ENCODE measurements at regions not wholly inside any gene's neighbourhood (a gene's known extent, or its start where the extent isn't known, plus 50 kb on each side); places are given as distances from the start of the nearest gene placed in this dataset.

DNA sequence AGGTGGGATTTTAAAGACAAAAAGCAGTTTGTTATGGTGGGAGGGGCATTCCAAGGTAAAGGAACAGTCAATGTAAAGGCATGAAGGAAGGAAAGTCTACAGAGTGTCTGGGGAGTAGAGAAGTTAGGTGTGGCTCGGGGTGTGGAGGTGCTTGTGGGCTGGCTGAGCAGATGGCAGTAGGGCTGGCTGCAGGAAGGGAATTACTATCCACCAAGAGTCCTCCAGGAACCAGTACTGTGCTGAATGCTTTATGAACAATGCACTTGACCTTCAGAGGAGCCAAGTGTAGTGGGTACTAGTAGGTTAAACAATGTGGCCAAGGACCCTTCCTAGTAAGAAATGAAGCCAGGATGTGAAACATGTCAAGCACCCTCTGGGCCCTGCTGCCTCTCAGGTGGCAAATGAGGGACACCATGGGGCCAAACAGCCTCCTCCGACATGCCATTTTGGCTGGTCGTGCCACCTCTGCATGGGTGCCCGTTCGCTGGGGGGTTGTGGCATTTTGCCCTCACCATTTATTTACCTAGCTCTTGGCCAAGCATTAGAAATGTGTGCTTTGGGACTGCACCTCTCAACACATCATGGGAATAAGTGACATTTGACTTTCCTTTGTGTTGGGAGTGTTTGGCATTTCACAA is 123.6 kb upstream of the TENM4 start:
- Histone ChIP-seq H3K27me3 (ENCODE audit: control insufficient read depth, insufficient read depth, low read length) (no peaks in the 10 kb centered on the region), H3K4me3 (ENCODE audit: low read depth, low read length) (no peak overlapping the region), H3K9me3 (ENCODE audit: control insufficient read depth, insufficient read depth, low read length) (no peaks in the 10 kb centered on the region), H3K27ac (ENCODE audit: low read depth, low read length) (no peak overlapping the region)
- CTCF ChIA-PET = no interaction called here
- TF ChIP-seq, protein P1, sequence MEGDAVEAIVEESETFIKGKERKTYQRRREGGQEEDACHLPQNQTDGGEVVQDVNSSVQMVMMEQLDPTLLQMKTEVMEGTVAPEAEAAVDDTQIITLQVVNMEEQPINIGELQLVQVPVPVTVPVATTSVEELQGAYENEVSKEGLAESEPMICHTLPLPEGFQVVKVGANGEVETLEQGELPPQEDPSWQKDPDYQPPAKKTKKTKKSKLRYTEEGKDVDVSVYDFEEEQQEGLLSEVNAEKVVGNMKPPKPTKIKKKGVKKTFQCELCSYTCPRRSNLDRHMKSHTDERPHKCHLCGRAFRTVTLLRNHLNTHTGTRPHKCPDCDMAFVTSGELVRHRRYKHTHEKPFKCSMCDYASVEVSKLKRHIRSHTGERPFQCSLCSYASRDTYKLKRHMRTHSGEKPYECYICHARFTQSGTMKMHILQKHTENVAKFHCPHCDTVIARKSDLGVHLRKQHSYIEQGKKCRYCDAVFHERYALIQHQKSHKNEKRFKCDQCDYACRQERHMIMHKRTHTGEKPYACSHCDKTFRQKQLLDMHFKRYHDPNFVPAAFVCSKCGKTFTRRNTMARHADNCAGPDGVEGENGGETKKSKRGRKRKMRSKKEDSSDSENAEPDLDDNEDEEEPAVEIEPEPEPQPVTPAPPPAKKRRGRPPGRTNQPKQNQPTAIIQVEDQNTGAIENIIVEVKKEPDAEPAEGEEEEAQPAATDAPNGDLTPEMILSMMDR (IDR thresholded peaks at IDR 0.05; ENCODE audit: low read depth, low read length) = no peak
- POLR2A ChIA-PET = no interaction called here
- no peak for DNase-seq (ENCODE audit: low read depth, low spot score)

DNA sequence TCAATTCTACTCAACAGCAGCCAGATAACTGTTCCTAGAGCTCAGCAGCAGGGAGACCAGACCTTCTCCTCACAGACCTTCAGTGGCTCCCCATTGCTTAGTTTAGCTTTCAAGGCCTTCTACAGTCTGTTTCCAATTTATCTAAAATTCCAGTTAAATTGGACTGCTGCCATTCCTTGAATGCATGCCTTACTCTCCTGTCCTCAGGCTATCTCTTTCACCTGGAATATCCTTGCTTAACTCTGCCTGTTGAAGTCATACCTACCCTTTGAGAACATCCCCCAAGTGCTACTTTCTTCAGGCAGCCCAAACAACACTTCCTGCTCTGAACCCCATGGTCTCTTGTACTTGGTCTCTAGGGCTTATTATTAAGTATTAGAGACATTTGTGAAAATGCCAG is 120.7 kb upstream of the TENM4 start:
- H3K9me3 ChIP-seq (ENCODE audit: control insufficient read depth, insufficient read depth, low read length) = no peaks in the 10 kb centered on the region
- H3K27me3 ChIP-seq (ENCODE audit: control insufficient read depth, insufficient read depth, low read length) = no peaks in the 10 kb centered on the region
- no peak for DNase-seq (ENCODE audit: low read depth, low spot score)
- H3K27ac ChIP-seq (ENCODE audit: low read depth, low read length) = no peak overlapping the region
- POLR2A ChIA-PET = no interaction called here
- TF ChIP-seq, protein P1 (IDR thresholded peaks at IDR 0.05; ENCODE audit: low read depth, low read length) = no peak
- CTCF ChIA-PET = no interaction called here
- H3K4me3 ChIP-seq (ENCODE audit: low read depth, low read length) = no peak overlapping the region

DNA sequence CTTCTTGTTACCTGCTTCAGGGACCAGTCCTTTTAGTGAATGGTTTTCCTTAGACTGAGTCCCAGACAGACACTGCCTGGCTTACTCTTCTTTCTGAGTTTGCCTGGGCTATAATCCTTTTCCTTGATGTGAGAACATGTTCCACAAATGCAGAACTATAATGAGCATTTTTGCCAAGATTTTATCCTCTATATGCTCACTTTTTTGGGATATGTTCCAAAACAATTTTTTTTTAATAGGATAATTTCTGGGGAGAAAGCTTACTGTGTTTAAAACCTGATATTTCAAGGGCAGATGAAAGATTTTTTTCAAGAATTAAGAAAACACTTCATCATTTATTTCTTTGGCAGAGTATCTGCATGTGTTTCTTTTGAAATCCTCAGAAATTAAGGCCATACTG is 110.0 kb upstream of the TENM4 start:
- CTCF ChIA-PET = no interaction called here
- H3K9me3 ChIP-seq (ENCODE audit: control insufficient read depth, insufficient read depth, low read length) = no peaks in the 10 kb centered on the region
- no peak for DNase-seq (ENCODE audit: low read depth, low spot score)
- H3K27me3 ChIP-seq (ENCODE audit: control insufficient read depth, insufficient read depth, low read length) = no peaks in the 10 kb centered on the region
- no peak overlapping the region for H3K4me3 ChIP-seq (ENCODE audit: low read depth, low read length)
- POLR2A ChIA-PET = no interaction called here
- TF ChIP-seq, protein P1 (IDR thresholded peaks at IDR 0.05; ENCODE audit: low read depth, low read length) = no peak
- no peak overlapping the region for H3K27ac ChIP-seq (ENCODE audit: low read depth, low read length)

DNA sequence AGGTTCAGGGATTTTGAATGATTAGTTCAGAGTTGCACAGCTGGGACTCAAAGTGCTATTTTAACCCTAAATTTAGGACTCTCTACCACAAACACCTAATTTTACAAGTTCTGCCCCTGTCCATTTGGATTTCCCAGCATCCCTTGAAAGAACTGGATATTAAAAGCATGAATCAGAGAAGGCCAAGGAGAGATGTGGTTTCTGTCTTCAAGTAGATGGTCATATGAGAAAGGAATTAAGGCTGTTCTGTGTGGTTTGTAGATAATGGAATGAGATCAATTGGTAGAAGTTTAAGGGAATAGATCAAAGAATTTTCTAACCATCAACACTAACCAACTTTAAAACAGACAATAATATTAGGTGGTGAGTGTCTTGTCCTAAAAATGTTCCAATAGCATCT is 106.4 kb upstream of the TENM4 start:
- ChIA-PET CTCF (interaction anchor here (1.4 kb wide), 1 partner anchor 53 kb away, joined by 3 read pairs; no protein-coding TSS in a partner anchor), POLR2A (no interaction called here)
- DNase-seq (ENCODE audit: low read depth, low spot score) = no peak
- Histone ChIP-seq H3K9me3 (ENCODE audit: control insufficient read depth, insufficient read depth, low read length) (no peaks in the 10 kb centered on the region), H3K4me3 (ENCODE audit: low read depth, low read length) (no peak overlapping the region), H3K27me3 (ENCODE audit: control insufficient read depth, insufficient read depth, low read length) (no peaks in the 10 kb centered on the region), H3K27ac (ENCODE audit: low read depth, low read length) (no peak overlapping the region)
- TF ChIP-seq, protein P1 (IDR thresholded peaks at IDR 0.05; ENCODE audit: low read depth, low read length) = no peak

DNA sequence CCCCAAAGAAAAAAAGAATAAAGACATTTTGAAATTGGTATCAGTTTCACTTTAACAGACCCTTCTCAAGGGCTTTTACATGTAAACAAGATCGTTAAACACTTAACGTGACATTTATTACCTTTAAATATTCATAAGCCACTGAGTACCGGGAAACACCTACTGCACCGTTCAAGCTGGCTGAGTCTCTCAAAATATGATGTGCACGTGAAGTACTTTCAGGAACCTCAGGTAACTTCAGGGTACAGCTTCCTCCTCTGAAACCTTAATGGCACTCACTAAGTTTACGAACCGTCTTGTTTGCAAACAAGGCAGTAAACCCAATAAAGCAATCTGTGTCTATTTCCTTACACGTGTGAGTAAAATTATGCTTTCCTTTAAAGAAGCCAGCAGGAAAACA is 105.5 kb upstream of the TENM4 start:
- Histone ChIP-seq H3K4me3 (ENCODE audit: low read depth, low read length) (no peak overlapping the region), H3K27me3 (ENCODE audit: control insufficient read depth, insufficient read depth, low read length) (no peaks in the 10 kb centered on the region), H3K27ac (ENCODE audit: low read depth, low read length) (no peak overlapping the region), H3K9me3 (ENCODE audit: control insufficient read depth, insufficient read depth, low read length) (no peaks in the 10 kb centered on the region)
- POLR2A ChIA-PET = no interaction called here
- TF ChIP-seq, protein P1 (IDR thresholded peaks at IDR 0.05; ENCODE audit: low read depth, low read length) = no peak
- CTCF ChIA-PET = no interaction called here
- no peak for DNase-seq (ENCODE audit: low read depth, low spot score)
